ENCODE measurements at regions not wholly inside any gene's neighbourhood (a gene's known extent, or its start where the extent isn't known, plus 50 kb on each side); places are given as distances from the start of the nearest gene placed in this dataset.
"Not testable (repeated sequence)": the region's sequence is repeated elsewhere in the genome, so short reads cannot be mapped to it uniquely, and the experiment has no call there.

DNA sequence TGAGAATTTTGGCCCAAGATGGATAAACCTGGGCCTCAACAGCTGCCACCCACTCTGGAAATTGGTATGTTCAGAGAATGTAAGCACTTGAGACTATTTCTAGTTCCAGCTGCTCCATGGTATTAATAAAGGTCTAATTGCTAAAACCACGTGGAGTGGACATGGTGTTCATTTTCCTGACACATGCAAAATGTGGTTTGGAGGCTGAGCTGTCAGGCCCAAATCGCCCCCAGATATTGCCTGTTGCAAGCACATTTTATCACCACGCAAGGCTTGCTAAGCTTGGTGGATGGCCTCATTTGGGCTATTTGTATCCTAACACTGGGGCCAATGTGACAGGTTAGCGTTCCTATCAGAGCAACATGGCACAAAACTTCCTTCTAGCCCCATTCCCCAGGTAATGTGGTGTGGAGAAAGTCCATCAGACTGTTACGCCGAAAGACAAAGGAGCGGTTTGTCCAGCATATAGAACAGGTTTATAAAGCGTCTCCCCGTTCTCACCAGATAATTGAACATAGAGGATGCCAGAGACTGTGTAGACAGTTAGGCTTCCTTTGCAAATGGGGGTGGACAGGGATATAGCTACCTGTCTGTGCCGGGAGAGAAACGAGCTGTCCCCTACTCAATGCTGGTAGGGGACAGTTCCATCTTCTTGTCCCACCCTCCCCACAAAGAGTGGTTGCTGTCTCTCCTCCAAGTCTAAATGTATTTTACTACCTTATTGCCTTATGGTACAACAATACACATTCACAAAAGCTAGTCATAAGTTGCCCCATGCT lies 78.0 kb upstream of the ANKRD1 start:
- Histone ChIP-seq H3K36me3 (no peaks in the 10 kb centered on the region), H3K4me3 (no peak overlapping the region), H3K9me3 (no peaks in the 10 kb centered on the region), H3K4me1 (no peaks in the 10 kb centered on the region), H3K27ac (no peak overlapping the region), H3K27me3 (ENCODE audit: low read depth) (no peaks in the 10 kb centered on the region)
- DNase-seq (no peak), ATAC-seq (no peak)
- TF ChIP-seq, protein P1, sequence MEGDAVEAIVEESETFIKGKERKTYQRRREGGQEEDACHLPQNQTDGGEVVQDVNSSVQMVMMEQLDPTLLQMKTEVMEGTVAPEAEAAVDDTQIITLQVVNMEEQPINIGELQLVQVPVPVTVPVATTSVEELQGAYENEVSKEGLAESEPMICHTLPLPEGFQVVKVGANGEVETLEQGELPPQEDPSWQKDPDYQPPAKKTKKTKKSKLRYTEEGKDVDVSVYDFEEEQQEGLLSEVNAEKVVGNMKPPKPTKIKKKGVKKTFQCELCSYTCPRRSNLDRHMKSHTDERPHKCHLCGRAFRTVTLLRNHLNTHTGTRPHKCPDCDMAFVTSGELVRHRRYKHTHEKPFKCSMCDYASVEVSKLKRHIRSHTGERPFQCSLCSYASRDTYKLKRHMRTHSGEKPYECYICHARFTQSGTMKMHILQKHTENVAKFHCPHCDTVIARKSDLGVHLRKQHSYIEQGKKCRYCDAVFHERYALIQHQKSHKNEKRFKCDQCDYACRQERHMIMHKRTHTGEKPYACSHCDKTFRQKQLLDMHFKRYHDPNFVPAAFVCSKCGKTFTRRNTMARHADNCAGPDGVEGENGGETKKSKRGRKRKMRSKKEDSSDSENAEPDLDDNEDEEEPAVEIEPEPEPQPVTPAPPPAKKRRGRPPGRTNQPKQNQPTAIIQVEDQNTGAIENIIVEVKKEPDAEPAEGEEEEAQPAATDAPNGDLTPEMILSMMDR (IDR thresholded peaks at IDR 0.05), result no peak
- intact Hi-C loops (cut with DNase I), result no loop called here

DNA sequence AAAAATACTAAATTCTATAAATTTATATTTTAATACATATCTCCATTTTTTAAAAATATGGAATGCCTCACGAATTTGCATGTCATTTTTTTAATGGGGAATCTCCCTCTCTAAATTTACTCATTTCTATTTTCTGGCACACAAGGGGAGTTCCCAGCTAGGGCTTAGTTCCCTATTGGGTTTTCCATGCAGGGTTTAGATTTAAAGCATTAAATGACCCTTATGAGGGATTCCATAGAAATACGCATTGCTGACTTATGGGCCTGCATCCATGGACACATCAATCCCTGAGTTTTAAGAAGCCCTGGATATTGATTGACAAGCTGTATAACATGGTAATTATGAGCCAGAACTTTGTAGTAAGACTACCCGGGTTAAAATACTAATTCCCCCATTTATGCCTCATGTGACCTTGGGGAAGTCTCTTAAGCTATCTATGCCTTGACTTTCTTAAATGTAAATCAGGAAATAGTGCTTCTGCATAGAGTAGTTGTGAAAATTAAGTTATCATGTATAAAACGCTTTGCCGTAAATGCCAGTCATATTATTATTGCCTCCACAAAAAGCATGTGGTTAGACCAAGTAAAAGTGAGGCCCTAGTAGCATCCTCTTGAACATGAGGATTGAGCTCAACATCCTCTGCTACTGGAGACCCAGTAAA lies 78.8 kb upstream of the ANKRD1 start:
- Histone ChIP-seq H3K4me1 (no peaks in the 10 kb centered on the region), H3K27ac (no peak overlapping the region), H3K36me3 (no peaks in the 10 kb centered on the region), H3K4me3 (no peak overlapping the region), H3K9me3 (no peaks in the 10 kb centered on the region), H3K27me3 (ENCODE audit: low read depth) (no peaks in the 10 kb centered on the region)
- DNase-seq, result no peak
- TF ChIP-seq, protein P1 (IDR thresholded peaks at IDR 0.05), result no peak
- ATAC-seq, result no peak
- intact Hi-C loops (cut with DNase I), result loop anchor here (10.0 kb wide), 1 partner anchor 255 kb away; no protein-coding TSS in a partner anchor

DNA sequence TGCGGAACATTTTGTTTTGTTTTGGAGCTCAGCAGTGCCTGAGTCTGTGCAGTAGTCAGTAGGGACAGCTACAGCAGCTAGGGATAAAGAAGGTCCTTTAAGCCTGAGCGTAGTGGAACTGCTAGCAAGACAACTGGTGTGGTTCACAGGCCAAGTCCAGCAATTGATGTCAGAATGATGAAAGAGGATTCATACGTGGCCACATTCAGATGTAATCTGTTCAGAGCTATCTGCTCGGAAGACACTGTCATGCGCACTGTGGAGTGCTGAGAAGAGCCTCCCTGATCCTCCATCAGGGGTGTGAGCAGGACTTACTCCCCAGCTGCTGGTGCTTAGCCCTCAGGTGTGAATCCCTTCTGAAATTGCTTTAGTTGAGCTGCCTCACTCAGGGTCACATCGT lies 79.6 kb upstream of the ANKRD1 start:
- Histone ChIP-seq H3K27ac (no peak overlapping the region), H3K9me3 (no peaks in the 10 kb centered on the region), H3K27me3 (ENCODE audit: low read depth) (no peaks in the 10 kb centered on the region), H3K36me3 (no peaks in the 10 kb centered on the region), H3K4me1 (no peaks in the 10 kb centered on the region), H3K4me3 (no peak overlapping the region)
- TF ChIP-seq, protein P1 (IDR thresholded peaks at IDR 0.05), result no peak
- ATAC-seq (no peak), DNase-seq (no peak)
- intact Hi-C loops (cut with DNase I), result loop anchor here (10.0 kb wide), 1 partner anchor 254 kb away; no protein-coding TSS in a partner anchor

DNA sequence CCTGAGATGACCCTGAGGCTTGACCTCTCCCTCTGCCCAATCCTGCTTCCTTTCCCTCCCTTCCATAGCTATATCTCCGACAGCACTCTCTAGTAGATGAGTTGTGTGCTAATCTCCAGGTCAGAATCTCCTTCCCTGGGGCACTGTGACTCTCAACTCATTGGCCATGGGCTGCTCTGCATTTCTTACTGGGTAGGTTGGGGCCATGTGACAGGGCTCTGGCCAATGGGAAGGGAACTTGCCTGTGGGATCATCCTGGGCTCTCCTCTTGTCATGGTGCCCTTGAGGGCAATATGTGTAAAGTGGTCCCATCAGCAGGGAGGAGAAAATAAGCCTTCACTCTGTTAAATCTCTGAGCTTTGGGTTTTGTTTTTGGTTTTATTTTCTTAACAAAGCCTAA lies 80.1 kb upstream of the ANKRD1 start:
- no peaks in the 10 kb centered on the region for H3K27me3 ChIP-seq (ENCODE audit: low read depth)
- DNase-seq, result no peak
- no peak for ATAC-seq
- no peak overlapping the region for H3K4me3 ChIP-seq
- H3K4me1 ChIP-seq, result no peaks in the 10 kb centered on the region
- no peaks in the 10 kb centered on the region for H3K36me3 ChIP-seq
- H3K27ac ChIP-seq, result no peak overlapping the region
- TF ChIP-seq, protein P1 (IDR thresholded peaks at IDR 0.05), result no peak
- intact Hi-C loops (cut with DNase I), result loop anchor here (10.0 kb wide), 1 partner anchor 254 kb away; no protein-coding TSS in a partner anchor
- H3K9me3 ChIP-seq, result no peaks in the 10 kb centered on the region

DNA sequence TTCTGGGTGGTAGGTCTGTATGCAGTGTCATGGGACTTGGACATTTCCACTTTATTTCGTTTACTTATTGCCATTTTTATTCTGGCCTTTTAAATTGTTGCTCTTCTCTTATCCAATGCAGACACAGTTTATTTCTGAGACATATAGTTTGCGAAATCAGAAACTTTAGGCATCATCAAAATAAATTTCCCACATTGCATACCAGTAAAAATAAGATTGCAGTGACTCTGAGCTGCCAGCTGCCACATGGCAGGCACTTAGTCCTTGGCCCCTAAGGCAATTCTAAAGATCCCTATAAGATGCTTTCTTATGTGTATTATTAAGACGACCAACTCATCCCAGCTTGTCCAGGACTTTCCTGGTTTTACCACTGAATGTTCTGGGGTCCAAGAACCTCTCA lies 81.8 kb upstream of the ANKRD1 start:
- no peak overlapping the region for H3K27ac ChIP-seq
- no peaks in the 10 kb centered on the region for H3K9me3 ChIP-seq
- TF ChIP-seq, protein P1 (IDR thresholded peaks at IDR 0.05), result no peak
- no peak overlapping the region for H3K4me3 ChIP-seq
- H3K36me3 ChIP-seq, result no peaks in the 10 kb centered on the region
- intact Hi-C loops (cut with DNase I), result loop anchor here (10.0 kb wide), 1 partner anchor 252 kb away; no protein-coding TSS in a partner anchor
- ATAC-seq (no peak), DNase-seq (no peak)
- H3K27me3 ChIP-seq (ENCODE audit: low read depth), result no peaks in the 10 kb centered on the region
- no peaks in the 10 kb centered on the region for H3K4me1 ChIP-seq

DNA sequence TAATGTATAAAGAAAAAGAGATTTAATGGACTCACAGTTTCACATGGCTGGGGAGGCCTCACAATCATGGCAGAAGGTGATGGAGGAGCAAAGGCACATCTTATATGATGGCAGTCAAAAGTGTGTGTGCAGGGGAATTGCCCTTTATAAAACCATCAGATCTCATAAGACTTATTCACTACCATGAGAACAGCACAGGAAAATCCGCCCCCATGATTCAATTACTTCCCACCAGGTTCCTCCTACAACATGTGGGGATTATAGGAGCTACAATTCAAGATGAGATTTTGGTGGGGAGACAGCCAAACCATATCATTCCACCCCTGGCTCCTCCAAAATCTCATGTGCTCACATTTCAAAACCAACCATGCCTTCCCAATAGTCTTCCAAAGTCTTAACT lies 82.5 kb upstream of the ANKRD1 start:
- not testable (repeated sequence) for H3K4me1 ChIP-seq; H3K27ac ChIP-seq; H3K27me3 ChIP-seq (ENCODE audit: low read depth); ATAC-seq; DNase-seq; H3K4me3 ChIP-seq; H3K36me3 ChIP-seq; H3K9me3 ChIP-seq
- intact Hi-C loops (cut with DNase I), result loop anchor here (10.0 kb wide), 1 partner anchor 251 kb away; no protein-coding TSS in a partner anchor

DNA sequence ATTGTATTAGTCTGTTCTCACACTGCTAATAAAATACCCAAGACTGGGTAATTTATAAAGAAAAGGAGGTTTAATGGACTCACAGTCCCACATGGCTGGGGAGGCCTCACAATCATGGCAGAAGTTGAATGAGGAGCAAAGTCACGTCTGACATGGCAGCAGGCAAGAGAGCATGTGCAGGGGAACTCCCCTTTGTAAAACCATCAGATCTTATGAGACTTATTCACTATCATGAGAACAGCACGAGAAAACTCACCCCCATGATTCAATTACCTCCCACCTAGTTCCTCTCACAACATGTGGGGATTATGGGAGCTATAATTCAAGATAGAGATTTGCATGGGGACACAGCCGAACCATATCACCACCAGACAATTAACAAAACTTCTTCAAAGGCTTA lies 84.4 kb upstream of the ANKRD1 start:
- H3K36me3 ChIP-seq; H3K9me3 ChIP-seq; ATAC-seq; H3K4me3 ChIP-seq; H3K27me3 ChIP-seq (ENCODE audit: low read depth); H3K4me1 ChIP-seq; DNase-seq; H3K27ac ChIP-seq: not testable (repeated sequence)
- intact Hi-C loops (cut with DNase I), result loop anchor here (10.0 kb wide), 1 partner anchor 250 kb away; no protein-coding TSS in a partner anchor

Measured in lower lobe of right lung (tissue), 2 donors.